ENCODE measurements at regions not wholly inside any gene's neighbourhood (a gene's known extent, or its start where the extent isn't known, plus 50 kb on each side); places are given as distances from the start of the nearest gene placed in this dataset.
"Not testable (repeated sequence)": the region's sequence is repeated elsewhere in the genome, so short reads cannot be mapped to it uniquely, and the experiment has no call there.

- H3K36me3 Mint-ChIP-seq, result no peaks in the 10 kb centered on the region
- no peaks in the 10 kb centered on the region for H3K4me1 Mint-ChIP-seq
- H3K27me3 Mint-ChIP-seq, result no peaks in the 10 kb centered on the region
- no peaks in the 10 kb centered on the region for H3K36me3 ChIP-seq (ENCODE audit: insufficient read depth, low read length)
- no peaks in the 10 kb centered on the region for H3K4me1 ChIP-seq (ENCODE audit: insufficient read depth, low read length)
- no peak for DNase-seq
- H3K9me3 Mint-ChIP-seq, result peaks cover 5 to 21% (median 8%) of the 10 kb centered on the region in 5 donors
- no peaks in the 10 kb centered on the region for H3K9me3 ChIP-seq (ENCODE audit: low read length)
- ChIA-PET POLR2A (no interaction called here), CTCF (no interaction called here)
- no peak overlapping the region for H3K27ac Mint-ChIP-seq
- H3K27me3 ChIP-seq (ENCODE audit: insufficient read depth, low read length, poor library complexity, severe bottlenecking), result no peaks in the 10 kb centered on the region
- no peak overlapping the region for H3K27ac ChIP-seq (ENCODE audit: low read depth, low read length)
- no peak overlapping the region for H3K4me3 ChIP-seq (ENCODE audit: low read length)
- H3K4me3 Mint-ChIP-seq, result no peak overlapping the region
Observed at GRCh38 chr4:179361978-179362486, 1919.8 kb upstream of the AGA start.

GRCh38 chr4:179365932-179366331 is 1923.7 kb upstream of the AGA start:
- CTCF ChIA-PET, result not testable (repeated sequence)

GRCh38 chr4:179372242-179372641 is 1930.0 kb upstream of the AGA start:
- Histone ChIP-seq H3K4me3 (ENCODE audit: low read length) (no peak overlapping the region), H3K27me3 (ENCODE audit: insufficient read depth, low read length, poor library complexity, severe bottlenecking) (no peaks in the 10 kb centered on the region), H3K27ac (ENCODE audit: low read depth, low read length) (no peak overlapping the region), H3K4me1 (ENCODE audit: insufficient read depth, low read length) (no peaks in the 10 kb centered on the region), H3K36me3 (ENCODE audit: insufficient read depth, low read length) (no peaks in the 10 kb centered on the region), H3K9me3 (ENCODE audit: low read length) (no peaks in the 10 kb centered on the region)
- ChIA-PET CTCF (no interaction called here), POLR2A (no interaction called here)
- no peak overlapping the region for H3K27ac Mint-ChIP-seq
- DNase-seq, result no peak
- no peaks in the 10 kb centered on the region for H3K36me3 Mint-ChIP-seq
- no peak overlapping the region for H3K4me3 Mint-ChIP-seq
- peaks cover 0 to 35% (median 7%) of the 10 kb centered on the region in 5 donors for H3K9me3 Mint-ChIP-seq
- no peaks in the 10 kb centered on the region for H3K27me3 Mint-ChIP-seq
- no peaks in the 10 kb centered on the region for H3K4me1 Mint-ChIP-seq

More at GRCh38 chr4:179365932-179366331, 1923.7 kb upstream of the AGA start:
- H3K36me3 ChIP-seq (ENCODE audit: insufficient read depth, low read length); H3K27me3 ChIP-seq (ENCODE audit: insufficient read depth, low read length, poor library complexity, severe bottlenecking); H3K4me1 Mint-ChIP-seq; POLR2A ChIA-PET; H3K9me3 ChIP-seq (ENCODE audit: low read length); H3K36me3 Mint-ChIP-seq; H3K4me3 Mint-ChIP-seq; H3K27me3 Mint-ChIP-seq; H3K27ac ChIP-seq (ENCODE audit: low read depth, low read length); DNase-seq; H3K27ac Mint-ChIP-seq; H3K4me1 ChIP-seq (ENCODE audit: insufficient read depth, low read length); H3K4me3 ChIP-seq (ENCODE audit: low read length): not testable (repeated sequence)
- peaks cover 2 to 27% (median 6%) of the 10 kb centered on the region in 5 donors for H3K9me3 Mint-ChIP-seq

- H3K9me3 Mint-ChIP-seq, result peaks cover 0 to 35% (median 7%) of the 10 kb centered on the region in 5 donors
- no peaks in the 10 kb centered on the region for H3K9me3 ChIP-seq (ENCODE audit: low read length)
- POLR2A ChIA-PET, result no interaction called here
- H3K27ac ChIP-seq (ENCODE audit: low read depth, low read length), result no peak overlapping the region
- CTCF ChIA-PET, result no interaction called here
- H3K4me3 Mint-ChIP-seq, result no peak overlapping the region
- DNase-seq, result no peak
- no peaks in the 10 kb centered on the region for H3K27me3 Mint-ChIP-seq
- H3K36me3 Mint-ChIP-seq, result no peaks in the 10 kb centered on the region
- no peaks in the 10 kb centered on the region for H3K36me3 ChIP-seq (ENCODE audit: insufficient read depth, low read length)
- H3K4me3 ChIP-seq (ENCODE audit: low read length), result no peak overlapping the region
- H3K27ac Mint-ChIP-seq, result no peak overlapping the region
- no peaks in the 10 kb centered on the region for H3K4me1 ChIP-seq (ENCODE audit: insufficient read depth, low read length)
- H3K27me3 ChIP-seq (ENCODE audit: insufficient read depth, low read length, poor library complexity, severe bottlenecking), result no peaks in the 10 kb centered on the region
- H3K4me1 Mint-ChIP-seq, result no peaks in the 10 kb centered on the region
Observed at GRCh38 chr4:179372746-179373145, 1930.5 kb upstream of the AGA start.

GRCh38 chr4:179378847-179379246 is 1936.6 kb upstream of the AGA start:
- H3K27me3 ChIP-seq (ENCODE audit: insufficient read depth, low read length, poor library complexity, severe bottlenecking); H3K4me3 ChIP-seq (ENCODE audit: low read length); H3K4me1 ChIP-seq (ENCODE audit: insufficient read depth, low read length); H3K4me1 Mint-ChIP-seq; H3K4me3 Mint-ChIP-seq; H3K27ac Mint-ChIP-seq; DNase-seq; H3K27me3 Mint-ChIP-seq; POLR2A ChIA-PET; H3K27ac ChIP-seq (ENCODE audit: low read depth, low read length); H3K36me3 ChIP-seq (ENCODE audit: insufficient read depth, low read length); H3K36me3 Mint-ChIP-seq; CTCF ChIA-PET; H3K9me3 ChIP-seq (ENCODE audit: low read length): not testable (repeated sequence)
- peaks cover 7 to 26% (median 9%) of the 10 kb centered on the region in 5 donors for H3K9me3 Mint-ChIP-seq

- H3K36me3 ChIP-seq (ENCODE audit: insufficient read depth, low read length), result no peaks in the 10 kb centered on the region
- H3K27ac Mint-ChIP-seq, result no peak overlapping the region
- POLR2A ChIA-PET, result no interaction called here
- no peak overlapping the region for H3K4me3 ChIP-seq (ENCODE audit: low read length)
- DNase-seq, result no peak
- CTCF ChIA-PET, result no interaction called here
- H3K4me1 Mint-ChIP-seq, result no peaks in the 10 kb centered on the region
- H3K9me3 ChIP-seq (ENCODE audit: low read length), result no peaks in the 10 kb centered on the region
- H3K27ac ChIP-seq (ENCODE audit: low read depth, low read length), result no peak overlapping the region
- no peaks in the 10 kb centered on the region for H3K27me3 Mint-ChIP-seq
- H3K9me3 Mint-ChIP-seq, result peaks cover 5 to 28% (median 8%) of the 10 kb centered on the region in 5 donors
- H3K4me3 Mint-ChIP-seq, result no peak overlapping the region
- H3K36me3 Mint-ChIP-seq, result no peaks in the 10 kb centered on the region
- H3K27me3 ChIP-seq (ENCODE audit: insufficient read depth, low read length, poor library complexity, severe bottlenecking), result no peaks in the 10 kb centered on the region
- no peaks in the 10 kb centered on the region for H3K4me1 ChIP-seq (ENCODE audit: insufficient read depth, low read length)
Observed at GRCh38 chr4:179392787-179393186, 1950.5 kb upstream of the AGA start.

- no peaks in the 10 kb centered on the region for H3K9me3 ChIP-seq (ENCODE audit: low read length)
- DNase-seq, result no peak
- POLR2A ChIA-PET, result no interaction called here
- no peak overlapping the region for H3K4me3 Mint-ChIP-seq
- H3K27ac Mint-ChIP-seq, result no peak overlapping the region
- no peaks in the 10 kb centered on the region for H3K27me3 ChIP-seq (ENCODE audit: insufficient read depth, low read length, poor library complexity, severe bottlenecking)
- no peak overlapping the region for H3K27ac ChIP-seq (ENCODE audit: low read depth, low read length)
- H3K4me1 ChIP-seq (ENCODE audit: insufficient read depth, low read length), result no peaks in the 10 kb centered on the region
- no peaks in the 10 kb centered on the region for H3K27me3 Mint-ChIP-seq
- CTCF ChIA-PET, result no interaction called here
- no peaks in the 10 kb centered on the region for H3K4me1 Mint-ChIP-seq
- no peaks in the 10 kb centered on the region for H3K36me3 ChIP-seq (ENCODE audit: insufficient read depth, low read length)
- H3K9me3 Mint-ChIP-seq, result peaks cover 6 to 22% (median 8%) of the 10 kb centered on the region in 5 donors
- no peaks in the 10 kb centered on the region for H3K36me3 Mint-ChIP-seq
- no peak overlapping the region for H3K4me3 ChIP-seq (ENCODE audit: low read length)
Observed at GRCh38 chr4:179398414-179398813, 1956.2 kb upstream of the AGA start.

- no peaks in the 10 kb centered on the region for H3K27me3 Mint-ChIP-seq
- no peak overlapping the region for H3K27ac Mint-ChIP-seq
- Histone ChIP-seq H3K4me1 (ENCODE audit: insufficient read depth, low read length) (no peaks in the 10 kb centered on the region), H3K9me3 (ENCODE audit: low read length) (no peaks in the 10 kb centered on the region), H3K36me3 (ENCODE audit: insufficient read depth, low read length) (no peaks in the 10 kb centered on the region), H3K27ac (ENCODE audit: low read depth, low read length) (no peak overlapping the region), H3K27me3 (ENCODE audit: insufficient read depth, low read length, poor library complexity, severe bottlenecking) (no peaks in the 10 kb centered on the region), H3K4me3 (ENCODE audit: low read length) (no peak overlapping the region)
- no peaks in the 10 kb centered on the region for H3K4me1 Mint-ChIP-seq
- ChIA-PET POLR2A (no interaction called here), CTCF (no interaction called here)
- peaks cover 6 to 27% (median 13%) of the 10 kb centered on the region in 5 donors for H3K9me3 Mint-ChIP-seq
- no peak for DNase-seq
- peaks cover 0 to 1% (median 0%) of the 10 kb centered on the region in 3 donors for H3K36me3 Mint-ChIP-seq
- H3K4me3 Mint-ChIP-seq, result no peak overlapping the region
Observed at GRCh38 chr4:179399054-179399782, 1957.0 kb upstream of the AGA start.
